CD14-positive monocyte (primary cell): ENCODE measurements at regions not wholly inside any gene's neighbourhood (a gene's known extent, or its start where the extent isn't known, plus 50 kb on each side); places are given as distances from the start of the nearest gene placed in this dataset.

Experiments
- DNase-seq, 3 donors: peaks; one replicate each; pipeline ENCODE4 v3.0.0-alpha.2; 2011 to 2022
- H2AFZ ChIP-seq: 2 replicates; pipeline ENCODE4 v1.6.0; 2012; ENCODE audit warnings: mild to moderate bottlenecking, low read depth, low read length, inconsistent platforms; ENCODE audit not compliant: insufficient read depth, poor library complexity, severe bottlenecking
- H3K27ac ChIP-seq, 2 donors: 1 replicate in 1 of 2; 2 replicates in 1 of 2; pipeline ENCODE4 v1.5.1; 2012 to 2013; ENCODE audit warnings: low read length in 2 of 2, control low read depth in 1 of 2, inconsistent platforms in 1 of 2, low read depth in 1 of 2, mild to moderate bottlenecking in 1 of 2
- H3K27me3 ChIP-seq, 2 donors: one replicate each; pipeline versions ENCODE4 v1.6.0 to v1.6.1; 2011 to 2013; ENCODE audit warnings: low read length in 2 of 2; ENCODE audit not compliant: control insufficient read depth in 2 of 2, insufficient read depth in 2 of 2
- H3K36me3 ChIP-seq, 2 donors: replicated peaks in 1 of 2; 1 replicate in 1 of 2; 2 replicates in 1 of 2; pipeline versions ENCODE4 v1.5.1 to v1.6.1; 2012 to 2013; ENCODE audit warnings: low read length in 2 of 2, control low read depth in 1 of 2, inconsistent platforms in 1 of 2, mild to moderate bottlenecking in 1 of 2; ENCODE audit not compliant: insufficient read depth in 2 of 2, control insufficient read depth in 1 of 2
- H3K4me1 ChIP-seq, 2 donors: 1 replicate in 1 of 2; 2 replicates in 1 of 2; pipeline versions ENCODE4 v1.5.1 to v1.6.1; 2012 to 2013; ENCODE audit warnings: low read length in 2 of 2, control low read depth in 1 of 2, inconsistent platforms in 1 of 2, mild to moderate bottlenecking in 1 of 2, moderate library complexity in 1 of 2; ENCODE audit not compliant: insufficient read depth in 2 of 2, control insufficient read depth in 1 of 2
- H3K4me2 ChIP-seq: replicated peaks from 2 replicates; pipeline ENCODE3; 2012; ENCODE audit warnings: low read length, moderate library complexity, mild to moderate bottlenecking; ENCODE audit not compliant: poor library complexity, severe bottlenecking; ENCODE audit errors: extremely low read depth
- H3K4me3 ChIP-seq, 3 experiments: fragments of 200-600 bp in 1 of 3; sonication (generic) in 1 of 3; replicated peaks in 1 of 3; 1 replicate in 2 of 3; 2 replicates in 1 of 3; pipeline ENCODE4 v1.5.1; 2011 to 2013; ENCODE audit warnings: low read length in 3 of 3, mild to moderate bottlenecking in 3 of 3, control low read depth in 2 of 3, low read depth in 2 of 3, inconsistent platforms in 1 of 3, moderate library complexity in 1 of 3
- H3K79me2 ChIP-seq: 2 replicates; pipeline ENCODE4 v1.6.0; 2012; ENCODE audit warnings: mild to moderate bottlenecking, control low read depth, inconsistent platforms, low read length, moderate library complexity; ENCODE audit not compliant: insufficient read depth
- H3K9ac ChIP-seq: 2 replicates; pipeline ENCODE4 v1.6.0; 2017; ENCODE audit warnings: low read length, mild to moderate bottlenecking; ENCODE audit not compliant: insufficient read depth, poor library complexity, severe bottlenecking
- H3K9me3 ChIP-seq, 2 donors: replicated peaks in 1 of 2; 1 replicate in 1 of 2; 2 replicates in 1 of 2; pipeline versions ENCODE4 v1.5.1 to v1.6.1; 2012 to 2013; ENCODE audit warnings: low read length in 2 of 2, control low read depth in 1 of 2; ENCODE audit not compliant: control insufficient read depth in 1 of 2, insufficient read depth in 1 of 2
- H4K20me1 ChIP-seq: 2 replicates; pipeline ENCODE4 v1.6.0; 2012; ENCODE audit warnings: mild to moderate bottlenecking, low read length, control low read depth, moderate library complexity; ENCODE audit not compliant: insufficient read depth
- H3K27ac Mint-ChIP-seq, 7 donors: one replicate each; pipeline ENCODE4 v1.8.0; 2020; ENCODE audit warnings: mild to moderate bottlenecking in 7 of 7, mixed read lengths in 7 of 7, moderate library complexity in 6 of 7, inconsistent platforms in 2 of 7
- H3K27me3 Mint-ChIP-seq, 3 donors: one replicate each; pipeline ENCODE4 v1.8.0; 2021 to 2022; ENCODE audit warnings: low read depth in 3 of 3, mild to moderate bottlenecking in 3 of 3, mixed read lengths in 3 of 3, moderate library complexity in 3 of 3, inconsistent platforms in 1 of 3
- H3K36me3 Mint-ChIP-seq, 2 donors: one replicate each; pipeline ENCODE4 v1.8.0; 2020; ENCODE audit warnings: mixed read lengths in 2 of 2, inconsistent platforms in 1 of 2, mild to moderate bottlenecking in 1 of 2
- H3K4me1 Mint-ChIP-seq: one replicate; pipeline ENCODE4 v1.8.0; 2020; ENCODE audit warnings: mild to moderate bottlenecking, mixed read lengths
- H3K4me3 Mint-ChIP-seq, 2 donors: one replicate each; pipeline ENCODE4 v1.8.0; 2020; ENCODE audit warnings: mild to moderate bottlenecking in 2 of 2, mixed read lengths in 2 of 2, moderate library complexity in 1 of 2
- H3K9me3 Mint-ChIP-seq, 7 donors: one replicate each; pipeline ENCODE4 v1.8.0; 2020 to 2022; ENCODE audit warnings: mixed read lengths in 7 of 7, mild to moderate bottlenecking in 6 of 7, moderate library complexity in 6 of 7, inconsistent platforms in 2 of 7
- WGBS: methylation state at CpG from one replicate; pipeline ENCODE4 v1.1.5; 2013; ENCODE audit warnings: missing lambda C conversion rate; ENCODE audit not compliant: insufficient coverage; 5-methylcytosine and 5-hydroxymethylcytosine counted together
- intact Hi-C, 2 donors: fragments of 100-400 bp; cut with micrococcal nuclease; formaldehyde crosslinking; loops; one replicate each; pipeline versions ENCODE4 v1.15.0 to v1.15.1; 2023
- TF ChIP-seq, protein P1 (sequence below): fragments of 200-600 bp; IDR thresholded peaks from one replicate; pipeline ENCODE4 v1.8.0; 2022; ENCODE audit warnings: antibody characterized with exemption, mild to moderate bottlenecking

DNA sequence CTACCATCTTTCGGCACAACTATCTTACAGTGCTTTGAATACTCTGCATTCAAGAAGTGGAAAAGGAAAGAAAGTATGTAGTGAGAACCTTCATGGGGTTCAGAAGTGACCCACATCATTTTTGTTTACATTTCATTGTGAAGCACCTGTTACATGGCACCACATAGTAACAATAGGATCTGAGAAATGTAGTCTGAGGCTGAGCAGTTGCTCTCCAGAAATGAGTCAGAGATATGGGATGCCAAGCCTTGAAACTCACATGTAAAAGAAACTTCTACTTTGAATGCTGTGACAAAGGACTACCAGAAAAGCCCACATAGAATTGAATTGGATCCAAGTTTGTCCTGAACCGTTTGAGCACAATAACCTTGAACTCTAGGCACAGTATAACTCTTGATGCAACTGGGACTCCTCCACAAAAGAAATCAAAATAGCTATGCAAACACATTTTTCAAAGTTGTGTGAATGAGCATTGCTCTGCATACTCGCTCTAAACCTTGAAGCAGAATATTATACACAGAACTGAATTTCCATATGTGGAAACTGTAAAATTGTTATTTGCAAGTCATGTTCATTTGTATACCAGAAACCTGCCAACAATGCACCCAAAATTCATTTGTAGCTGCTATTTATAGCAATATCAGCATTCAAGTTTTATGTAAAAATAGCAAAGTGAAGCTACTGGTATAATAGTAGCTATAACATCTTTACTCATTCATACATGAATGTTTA is 400.9 kb upstream of the POU3F2 start:
- H3K79me2 ChIP-seq: no peaks in the 10 kb centered on the region
- H3K27ac ChIP-seq: no peak overlapping the region
- no peak overlapping the region for H3K4me3 ChIP-seq
- H2AFZ ChIP-seq: no peak overlapping the region
- DNase-seq: no peak
- peaks cover 0 to 3% (median 0%) of the 10 kb centered on the region in 3 donors for H3K27me3 Mint-ChIP-seq
- H3K36me3 Mint-ChIP-seq: no peaks in the 10 kb centered on the region
- H3K4me1 Mint-ChIP-seq: no peaks in the 10 kb centered on the region
- no peak overlapping the region for H3K4me2 ChIP-seq
- H3K9ac ChIP-seq: no peak overlapping the region
- no peaks in the 10 kb centered on the region for H3K36me3 ChIP-seq
- intact Hi-C loops: no loop called here
- peaks cover 0 to 13% (median 2%) of the 10 kb centered on the region in 7 donors for H3K9me3 Mint-ChIP-seq
- H3K27ac Mint-ChIP-seq: no peak overlapping the region
- TF ChIP-seq, protein P1, sequence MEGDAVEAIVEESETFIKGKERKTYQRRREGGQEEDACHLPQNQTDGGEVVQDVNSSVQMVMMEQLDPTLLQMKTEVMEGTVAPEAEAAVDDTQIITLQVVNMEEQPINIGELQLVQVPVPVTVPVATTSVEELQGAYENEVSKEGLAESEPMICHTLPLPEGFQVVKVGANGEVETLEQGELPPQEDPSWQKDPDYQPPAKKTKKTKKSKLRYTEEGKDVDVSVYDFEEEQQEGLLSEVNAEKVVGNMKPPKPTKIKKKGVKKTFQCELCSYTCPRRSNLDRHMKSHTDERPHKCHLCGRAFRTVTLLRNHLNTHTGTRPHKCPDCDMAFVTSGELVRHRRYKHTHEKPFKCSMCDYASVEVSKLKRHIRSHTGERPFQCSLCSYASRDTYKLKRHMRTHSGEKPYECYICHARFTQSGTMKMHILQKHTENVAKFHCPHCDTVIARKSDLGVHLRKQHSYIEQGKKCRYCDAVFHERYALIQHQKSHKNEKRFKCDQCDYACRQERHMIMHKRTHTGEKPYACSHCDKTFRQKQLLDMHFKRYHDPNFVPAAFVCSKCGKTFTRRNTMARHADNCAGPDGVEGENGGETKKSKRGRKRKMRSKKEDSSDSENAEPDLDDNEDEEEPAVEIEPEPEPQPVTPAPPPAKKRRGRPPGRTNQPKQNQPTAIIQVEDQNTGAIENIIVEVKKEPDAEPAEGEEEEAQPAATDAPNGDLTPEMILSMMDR: no peak
- WGBS: 71% methylated on average over 1 of the region's 3 CpGs
- no peaks in the 10 kb centered on the region for H3K4me1 ChIP-seq
- no peak overlapping the region for H3K4me3 Mint-ChIP-seq
- H3K9me3 ChIP-seq: no peaks in the 10 kb centered on the region
- no peaks in the 10 kb centered on the region for H4K20me1 ChIP-seq
- H3K27me3 ChIP-seq: no peaks in the 10 kb centered on the region

DNA sequence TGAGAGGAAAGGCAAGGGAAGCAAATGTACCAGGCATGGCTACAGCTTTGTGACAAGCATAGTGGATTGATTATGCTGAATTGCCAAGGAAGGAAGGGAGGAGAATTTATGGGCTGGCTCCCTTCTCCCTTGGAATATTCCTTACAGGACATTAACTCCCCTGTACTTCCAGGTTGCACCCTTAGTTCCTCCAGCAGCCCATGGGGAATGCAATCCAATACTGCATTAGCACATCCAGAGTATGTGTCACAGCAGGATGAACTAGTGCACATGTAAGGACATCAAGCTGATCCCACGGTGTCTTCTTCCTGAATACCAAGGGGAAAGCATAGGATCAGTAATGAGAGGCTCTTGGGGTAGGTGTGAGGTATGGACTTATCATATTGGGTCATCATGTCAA is 390.7 kb upstream of the POU3F2 start:
- Histone ChIP-seq H3K36me3 (no peaks in the 10 kb centered on the region), H3K27ac (no peak overlapping the region), H3K9me3 (peaks cover 0 to 3% of the 10 kb centered on the region in 2 donors), H2AFZ (no peak overlapping the region), H4K20me1 (no peaks in the 10 kb centered on the region), H3K27me3 (no peaks in the 10 kb centered on the region), H3K4me2 (no peak overlapping the region), H3K79me2 (no peaks in the 10 kb centered on the region), H3K4me3 (no peak overlapping the region), H3K4me1 (no peaks in the 10 kb centered on the region), H3K9ac (no peak overlapping the region)
- H3K4me1 Mint-ChIP-seq: no peaks in the 10 kb centered on the region
- no peak overlapping the region for H3K27ac Mint-ChIP-seq
- no peaks in the 10 kb centered on the region for H3K27me3 Mint-ChIP-seq
- no peak overlapping the region for H3K4me3 Mint-ChIP-seq
- no peak for DNase-seq
- no peaks in the 10 kb centered on the region for H3K36me3 Mint-ChIP-seq
- intact Hi-C loops: no loop called here
- TF ChIP-seq, protein P1: no peak
- WGBS: 86% methylated on average over 1 of the region's 1 CpG
- peaks cover 0 to 7% (median 2%) of the 10 kb centered on the region in 7 donors for H3K9me3 Mint-ChIP-seq
